K562 (cell line): ENCODE measurements at regions not wholly inside any gene's neighbourhood (a gene's known extent, or its start where the extent isn't known, plus 50 kb on each side); places are given as distances from the start of the nearest gene placed in this dataset.

Source experiments
- ATAC-seq: fragments of 200-7000 bp; cut with Tn5 transposase; 3 replicates; pipeline ENCODE4 v1.9.1; 2020; ENCODE audit warnings: moderate library complexity
- BruUV-seq: library from RNA; stranded (reverse); fragments of 400-500 nt; replicated peaks from 2 replicates; lab custom pipeline; 2021; lab: Mats Ljungman, UMichigan
- CTCF ChIA-PET: fragments of 300-600 bp; formaldehyde crosslinking; extraction: SDS; loops from one replicate; lab custom pipeline; 2021; ENCODE audit warnings: low intra/inter-chr PET ratio; lab: Yijun Ruan, JAX
- POLR2A ChIA-PET: fragments of 300-600, 350-650 bp; sonication (Branson Sonifier 250); formaldehyde crosslinking; extraction: SDS; loops from one replicate; lab custom pipeline; 2021; ENCODE audit warnings: antibody characterized with exemption, inconsistent platforms; lab: Yijun Ruan, JAX
- DNase-seq, 4 experiments: peaks; one replicate each; pipeline versions ENCODE4 v3.0.0 to v3.0.0-alpha.2; 2011 to 2018; ENCODE audit warnings: low spot score in 3 of 4, mixed read lengths in 3 of 4; ENCODE audit errors: extremely low read depth in 1 of 4
- FAIRE-seq: peaks from 2 replicates; lab custom pipeline; 2011; peaks lifted over from hg19 to GRCh38; lab: Jason Lieb, UNC
- H2AFZ ChIP-seq: 2 replicates; pipeline ENCODE4 v1.6.0; 2011; ENCODE audit warnings: low read depth, low read length, control low read depth, inconsistent platforms
- H3K27ac ChIP-seq: fragments of 200-600 bp; 3 replicates; pipeline ENCODE4 v1.8.0; 2011; ENCODE audit warnings: low read depth, mild to moderate bottlenecking, control low read depth, inconsistent platforms, low read length, moderate library complexity, mixed read lengths; ENCODE audit errors: extremely low read depth
- H3K27me3 ChIP-seq, 2 experiments: fragments of 300-600 bp in 1 of 2; 2 replicates in 1 of 2; 3 replicates in 1 of 2; pipeline versions ENCODE4 v1.6.0 to v1.8.0; 2011; ENCODE audit warnings: inconsistent platforms in 2 of 2, low read length in 2 of 2, mild to moderate bottlenecking in 1 of 2, mixed read lengths in 1 of 2, moderate library complexity in 1 of 2; ENCODE audit not compliant: control insufficient read depth in 2 of 2, insufficient read depth in 2 of 2
- H3K36me3 ChIP-seq: fragments of 300-600 bp; 3 replicates; pipeline ENCODE4 v1.8.0; 2011; ENCODE audit warnings: mild to moderate bottlenecking, low read length, inconsistent platforms; ENCODE audit not compliant: control insufficient read depth, insufficient read depth
- H3K4me1 ChIP-seq, 2 experiments: fragments of 200-600 bp in 1 of 2; replicated peaks in 1 of 2; 2 replicates in 1 of 2; 3 replicates in 1 of 2; pipeline versions ENCODE4 v1.5.1 to v1.8.0; 2011; ENCODE audit warnings: inconsistent platforms in 2 of 2, low read length in 2 of 2, mild to moderate bottlenecking in 1 of 2, mixed read lengths in 1 of 2, moderate library complexity in 1 of 2; ENCODE audit not compliant: control insufficient read depth in 2 of 2, insufficient read depth in 2 of 2
- H3K4me2 ChIP-seq: 2 replicates; pipeline ENCODE4 v1.6.1; 2011; ENCODE audit warnings: low read length, control low read depth, inconsistent platforms, mixed read lengths; ENCODE audit not compliant: insufficient read depth
- H3K4me3 ChIP-seq: fragments of 200-600 bp; sonication (generic), shearing (Covaris generic); 2 replicates; pipeline ENCODE4 v1.5.1; 2016; ENCODE audit warnings: control low read depth, inconsistent platforms
- H3K79me2 ChIP-seq: fragments of 200-600 bp; 3 replicates; pipeline ENCODE4 v1.8.0; 2011; ENCODE audit warnings: low read length, inconsistent platforms; ENCODE audit not compliant: control insufficient read depth, insufficient read depth
- H3K9ac ChIP-seq, 2 experiments: 2 replicates each; pipeline versions ENCODE4 v1.6.0 to v1.6.1; 2011; ENCODE audit warnings: low read depth in 2 of 2, low read length in 2 of 2, control low read depth in 1 of 2, inconsistent platforms in 1 of 2, mild to moderate bottlenecking in 1 of 2, mixed read lengths in 1 of 2; ENCODE audit not compliant: insufficient read depth in 1 of 2
- H3K9me1 ChIP-seq: one replicate; pipeline ENCODE4 v1.6.0; 2011; ENCODE audit warnings: inconsistent platforms, mild to moderate bottlenecking, low read length, moderate library complexity; ENCODE audit not compliant: control insufficient read depth, insufficient read depth
- H3K9me3 ChIP-seq: replicated peaks from 2 replicates; pipeline ENCODE4 v1.5.1; 2011; ENCODE audit warnings: low read depth, low read length, inconsistent platforms; ENCODE audit not compliant: control insufficient read depth, insufficient read depth
- H4K20me1 ChIP-seq: replicated peaks from 2 replicates; pipeline ENCODE4 v1.6.1; 2011; ENCODE audit warnings: low read length, inconsistent platforms, mixed read lengths; ENCODE audit not compliant: control insufficient read depth, insufficient read depth
- ARID1B ChIP-seq: fragments of 450-650 bp; IDR thresholded peaks from 2 replicates; pipeline ENCODE4 v1.6.1; 2016; ENCODE audit warnings: antibody characterized with exemption, mild to moderate bottlenecking, inconsistent platforms
- ARID3B ChIP-seq: fragments of 250-450 bp; sonication (Bioruptor Pico); IDR thresholded peaks from 2 replicates; pipeline ENCODE4 v1.4.0; 2020; ENCODE audit warnings: borderline replicate concordance
- ATF3 ChIP-seq, 2 experiments: fragments of 450-650 bp in 1 of 2; sonication (generic) in 1 of 2; formaldehyde crosslinking in 1 of 2; IDR thresholded peaks in 1 of 2; conservative IDR thresholded peaks in 1 of 2; 2 replicates each; pipeline versions ENCODE4 v1.6.1 to v1.8.1; 2016 to 2023; ENCODE audit warnings: mild to moderate bottlenecking in 2 of 2, moderate library complexity in 2 of 2, inconsistent platforms in 1 of 2, missing genetic modification reagents in 1 of 2
- GTF3C2 ChIP-seq: IDR thresholded peaks from 3 replicates; pipeline ENCODE4 v1.6.1; 2011; ENCODE audit warnings: borderline replicate concordance, mild to moderate bottlenecking, moderate library complexity; ENCODE audit not compliant: insufficient read length; ENCODE audit errors: extremely low read depth
- PTTG1 ChIP-seq: fragments of 450-650 bp; IDR thresholded peaks from 2 replicates; pipeline ENCODE4 v1.6.1; 2016; ENCODE audit warnings: low read depth, mild to moderate bottlenecking, missing genetic modification characterization, missing compliant biosample characterization
- RNF2 ChIP-seq: sonication (generic); IDR thresholded peaks from 2 replicates; pipeline ENCODE4 v1.6.1; 2016
- ZHX1 ChIP-seq: fragments of 150-350 bp; conservative IDR thresholded peaks from 2 replicates; pipeline ENCODE4 v1.6.1; 2014; ENCODE audit warnings: low read length
- WGBS: fragments of 100-300 bp; shearing (Covaris generic); methylation state at CpG from one replicate; pipeline ENCODE4 v1.1.6; 2016; ENCODE audit warnings: low coverage, mixed read lengths; ENCODE audit not compliant: insufficient coverage; ENCODE audit errors: missing lambda C conversion rate; 5-methylcytosine and 5-hydroxymethylcytosine counted together
- in situ Hi-C: fragments of 300-500 bp; cut with MboI; formaldehyde crosslinking; loops from 4 replicates; pipeline ENCODE4 v1.15.0; 2018; ENCODE audit warnings: inconsistent platforms, mixed read lengths
- intact Hi-C: fragments of 100-400 bp; cut with micrococcal nuclease; formaldehyde crosslinking; loops from 2 replicates; pipeline ENCODE4 v1.14.2; 2022
- TF ChIP-seq, protein P1 (sequence below): fragments of 250-450 bp; sonication (Bioruptor Pico); IDR thresholded peaks from 2 replicates; pipeline ENCODE4 v1.6.1; 2021; ENCODE audit warnings: mild to moderate bottlenecking
- TF ChIP-seq, protein P2 (sequence below), 2 experiments: fragments of 200-800 bp in 1 of 2; sonication (Bioruptor generic) in 1 of 2; sonication (generic) in 1 of 2; formaldehyde crosslinking in 1 of 2; IDR thresholded peaks in 1 of 2; conservative IDR thresholded peaks in 1 of 2; 2 replicates each; pipeline versions ENCODE4 v1.5.0 to v1.6.1; 2016 to 2020; ENCODE audit warnings: missing compliant biosample characterization in 1 of 2, missing genetic modification characterization in 1 of 2, missing genetic modification reagents in 1 of 2

GRCh38 chr3:98705694-98706093 is 57.4 kb upstream of the ST3GAL6 start:
- no peak overlapping the region for H2AFZ ChIP-seq
- H3K79me2 ChIP-seq: no peaks in the 10 kb centered on the region
- H3K9me1 ChIP-seq: no peaks in the 10 kb centered on the region
- no TSS peak for BruUV-seq
- no peak overlapping the region for H3K9ac ChIP-seq
- no peaks in the 10 kb centered on the region for H3K4me1 ChIP-seq
- DNase-seq (no peak), FAIRE-seq (no peak), ATAC-seq (no peak)
- H3K27ac ChIP-seq: no peak overlapping the region
- intact Hi-C loops: no loop called here
- 0% methylated on average over 1 of the region's 1 CpG for WGBS
- H3K36me3 ChIP-seq: no peaks in the 10 kb centered on the region
- TF ChIP-seq PTTG1 (tag): no peak
- TF ChIP-seq ARID3B (CRISPR knock-in tag): no peak
- TF ChIP-seq, protein P1, sequence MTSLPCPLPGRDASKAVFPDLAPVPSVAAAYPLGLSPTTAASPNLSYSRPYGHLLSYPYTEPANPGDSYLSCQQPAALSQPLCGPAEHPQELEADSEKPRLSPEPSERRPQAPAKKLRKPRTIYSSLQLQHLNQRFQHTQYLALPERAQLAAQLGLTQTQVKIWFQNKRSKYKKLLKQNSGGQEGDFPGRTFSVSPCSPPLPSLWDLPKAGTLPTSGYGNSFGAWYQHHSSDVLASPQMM (CRISPR knock-in tag): no peak
- TF ChIP-seq ATF3 (IDR thresholded peaks at IDR 0.05): no peak
- TF ChIP-seq ATF3 (CRISPR knock-in tag; conservative IDR thresholded peaks at IDR 0.05): no peak
- TF ChIP-seq, protein P2, sequence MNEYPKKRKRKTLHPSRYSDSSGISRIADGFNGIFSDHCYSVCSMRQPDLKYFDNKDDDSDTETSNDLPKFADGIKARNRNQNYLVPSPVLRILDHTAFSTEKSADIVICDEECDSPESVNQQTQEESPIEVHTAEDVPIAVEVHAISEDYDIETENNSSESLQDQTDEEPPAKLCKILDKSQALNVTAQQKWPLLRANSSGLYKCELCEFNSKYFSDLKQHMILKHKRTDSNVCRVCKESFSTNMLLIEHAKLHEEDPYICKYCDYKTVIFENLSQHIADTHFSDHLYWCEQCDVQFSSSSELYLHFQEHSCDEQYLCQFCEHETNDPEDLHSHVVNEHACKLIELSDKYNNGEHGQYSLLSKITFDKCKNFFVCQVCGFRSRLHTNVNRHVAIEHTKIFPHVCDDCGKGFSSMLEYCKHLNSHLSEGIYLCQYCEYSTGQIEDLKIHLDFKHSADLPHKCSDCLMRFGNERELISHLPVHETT (CRISPR knock-in tag; conservative IDR thresholded peaks at IDR 0.05 in 1 of 2, IDR thresholded peaks at IDR 0.05 in 1 of 2): no peak
- no peak for TF ChIP-seq ARID1B
- TF ChIP-seq GTF3C2: no peak
- no peak for TF ChIP-seq ZHX1
- no peak for TF ChIP-seq RNF2
- H4K20me1 ChIP-seq: no peaks in the 10 kb centered on the region
- H3K4me3 ChIP-seq: no peak overlapping the region
- no peaks in the 10 kb centered on the region for H3K9me3 ChIP-seq
- ChIA-PET CTCF (no interaction called here), POLR2A (no interaction called here)
- H3K4me2 ChIP-seq: no peak overlapping the region
- H3K27me3 ChIP-seq: no peaks in the 10 kb centered on the region; a peak in 1 of 5 replicates
- in situ Hi-C loops: no loop called here
